Suprapubic skin (tissue), 4 donors: ENCODE measurements at regions not wholly inside any gene's neighbourhood (a gene's known extent, or its start where the extent isn't known, plus 50 kb on each side); places are given as distances from the start of the nearest gene placed in this dataset.

Experiments
- DNase-seq, 2 donors: peaks; one replicate each; pipeline ENCODE4 v3.0.0-alpha.2; 2019; ENCODE audit warnings: low spot score in 2 of 2
- H3K27ac ChIP-seq: fragments of 200-600 bp; sonication (generic); one replicate; pipeline ENCODE4 v1.5.1; 2019
- H3K27me3 ChIP-seq: fragments of 200-600 bp; sonication (generic); one replicate; pipeline ENCODE4 v1.5.1; 2019
- H3K36me3 ChIP-seq: fragments of 200-600 bp; sonication (generic); one replicate; pipeline ENCODE4 v1.5.1; 2019
- H3K4me1 ChIP-seq: fragments of 200-600 bp; sonication (generic); one replicate; pipeline ENCODE4 v1.5.1; 2019
- H3K4me3 ChIP-seq: fragments of 200-600 bp; sonication (generic); one replicate; pipeline ENCODE4 v1.5.1; 2019; ENCODE audit warnings: mild to moderate bottlenecking
- H3K9me3 ChIP-seq: fragments of 200-600 bp; sonication (generic); one replicate; pipeline ENCODE4 v1.5.1; 2019
- CTCF ChIP-seq, 2 donors: fragments of 200-600 bp in 1 of 2; fragments of 450-650 bp in 1 of 2; sonication (generic) in 1 of 2; IDR thresholded peaks; one replicate each; pipeline ENCODE4 v1.5.1; 2016 to 2019; ENCODE audit warnings: antibody characterized with exemption in 2 of 2, mild to moderate bottlenecking in 1 of 2, moderate library complexity in 1 of 2
- EP300 ChIP-seq: sonication (generic); formaldehyde crosslinking; IDR thresholded peaks from one replicate; pipeline ENCODE4 v1.6.1; 2017; ENCODE audit warnings: antibody characterized with exemption
- POLR2A ChIP-seq, 2 donors: fragments of 450-650 bp; IDR thresholded peaks; one replicate each; pipeline ENCODE4 v1.6.1; 2017; ENCODE audit warnings: antibody characterized with exemption in 2 of 2, mild to moderate bottlenecking in 2 of 2, moderate library complexity in 2 of 2
- POLR2AphosphoS5 ChIP-seq, 3 donors: sonication (generic); formaldehyde crosslinking; IDR thresholded peaks; one replicate each; pipeline ENCODE4 v1.6.1; 2017; ENCODE audit warnings: antibody characterized with exemption in 3 of 3
- WGBS: methylation state at CpG from one replicate; pipeline ENCODE4 v1.1.5; 2018; 5-methylcytosine and 5-hydroxymethylcytosine counted together

- DNase-seq: no peak
- Histone ChIP-seq H3K4me3 (no peak overlapping the region), H3K27ac (no peak overlapping the region), H3K36me3 (no peaks in the 10 kb centered on the region), H3K4me1 (no peaks in the 10 kb centered on the region), H3K27me3 (no peaks in the 10 kb centered on the region), H3K9me3 (no peaks in the 10 kb centered on the region)
- 59% methylated on average over 1 of the region's 1 CpG for whole genome bisulfite sequencing
- TF ChIP-seq CTCF (IDR thresholded peaks at IDR 0.05): no peak
- no peak for TF ChIP-seq EP300
- no peak for TF ChIP-seq POLR2A (IDR thresholded peaks at IDR 0.05)
- no peak for TF ChIP-seq POLR2AphosphoS5 (IDR thresholded peaks at IDR 0.05)
These were observed 666.6 kb downstream of the CDH11 start for GRCh38 chr16:64455275-64455674.

DNA sequence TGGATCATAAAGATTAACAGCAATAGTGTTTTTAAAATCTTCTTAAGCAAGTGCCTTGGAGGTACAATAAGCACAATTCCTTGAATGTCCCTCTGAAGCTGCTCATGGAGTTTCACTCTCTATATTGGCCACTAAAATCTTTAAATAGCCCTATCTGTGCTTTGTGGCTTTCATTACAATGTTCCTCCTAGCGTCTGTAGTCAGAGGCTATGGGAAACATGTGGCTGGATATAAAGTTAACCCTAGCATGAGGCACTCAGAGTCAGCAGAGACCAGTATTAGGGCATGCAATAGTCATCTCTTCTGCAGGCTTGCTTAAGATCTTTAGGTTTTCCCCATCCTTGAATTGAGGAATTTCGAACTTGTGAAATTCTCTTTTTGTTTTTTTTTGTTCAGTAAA is 668.2 kb downstream of the CDH11 start:
- no peaks in the 10 kb centered on the region for H3K9me3 ChIP-seq
- H3K27ac ChIP-seq: no peak overlapping the region
- H3K4me3 ChIP-seq: no peak overlapping the region
- H3K4me1 ChIP-seq: no peaks in the 10 kb centered on the region
- TF ChIP-seq POLR2AphosphoS5 (IDR thresholded peaks at IDR 0.05): no peak
- no peak for TF ChIP-seq EP300
- no peak for TF ChIP-seq POLR2A (IDR thresholded peaks at IDR 0.05)
- no peak for TF ChIP-seq CTCF (IDR thresholded peaks at IDR 0.05)
- H3K36me3 ChIP-seq: no peaks in the 10 kb centered on the region
- DNase-seq: no peak
- H3K27me3 ChIP-seq: no peaks in the 10 kb centered on the region
- 59% methylated on average over 2 of the region's 2 CpGs for WGBS

- Histone ChIP-seq H3K4me3 (no peak overlapping the region), H3K4me1 (no peaks in the 10 kb centered on the region), H3K27me3 (no peaks in the 10 kb centered on the region), H3K27ac (no peak overlapping the region), H3K9me3 (no peaks in the 10 kb centered on the region), H3K36me3 (no peaks in the 10 kb centered on the region)
- no peak for TF ChIP-seq EP300
- no peak for TF ChIP-seq POLR2A (IDR thresholded peaks at IDR 0.05)
- TF ChIP-seq CTCF (IDR thresholded peaks at IDR 0.05): no peak
- no peak for TF ChIP-seq POLR2AphosphoS5 (IDR thresholded peaks at IDR 0.05)
- no peak for DNase-seq
These were observed 669.4 kb downstream of the CDH11 start for GRCh38 chr16:64452446-64452845.

DNA sequence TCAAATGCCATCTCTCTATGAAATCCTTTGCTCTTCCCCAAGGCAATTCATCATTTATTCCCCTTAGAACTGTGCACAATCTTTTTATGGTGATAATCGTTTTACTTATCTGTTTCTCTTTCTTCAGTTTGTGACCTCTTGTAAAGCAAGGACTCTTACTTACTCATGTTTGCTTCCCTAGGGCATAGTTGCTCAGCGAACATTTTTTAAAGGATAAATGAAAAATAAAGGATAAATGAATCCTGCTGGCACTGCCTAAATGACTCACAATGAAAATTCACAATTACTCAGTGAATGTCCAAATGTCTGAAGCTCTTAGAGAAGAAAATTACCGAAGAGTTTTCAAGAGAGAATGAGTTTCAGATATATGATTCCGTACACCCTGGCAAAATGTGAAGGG is 671.7 kb downstream of the CDH11 start:
- no peaks in the 10 kb centered on the region for H3K27me3 ChIP-seq
- no peaks in the 10 kb centered on the region for H3K4me1 ChIP-seq
- WGBS: 69% methylated on average over 4 of the region's 4 CpGs
- TF ChIP-seq CTCF (IDR thresholded peaks at IDR 0.05) (no peak), POLR2AphosphoS5 (IDR thresholded peaks at IDR 0.05) (no peak), EP300 (no peak), POLR2A (IDR thresholded peaks at IDR 0.05) (no peak)
- H3K27ac ChIP-seq: no peak overlapping the region
- no peaks in the 10 kb centered on the region for H3K36me3 ChIP-seq
- DNase-seq: no peak
- H3K4me3 ChIP-seq: no peak overlapping the region
- H3K9me3 ChIP-seq: no peaks in the 10 kb centered on the region

GRCh38 chr16:64449506-64449905 is 672.4 kb downstream of the CDH11 start:
- Histone ChIP-seq H3K27me3 (no peaks in the 10 kb centered on the region), H3K4me3 (no peak overlapping the region)

DNA sequence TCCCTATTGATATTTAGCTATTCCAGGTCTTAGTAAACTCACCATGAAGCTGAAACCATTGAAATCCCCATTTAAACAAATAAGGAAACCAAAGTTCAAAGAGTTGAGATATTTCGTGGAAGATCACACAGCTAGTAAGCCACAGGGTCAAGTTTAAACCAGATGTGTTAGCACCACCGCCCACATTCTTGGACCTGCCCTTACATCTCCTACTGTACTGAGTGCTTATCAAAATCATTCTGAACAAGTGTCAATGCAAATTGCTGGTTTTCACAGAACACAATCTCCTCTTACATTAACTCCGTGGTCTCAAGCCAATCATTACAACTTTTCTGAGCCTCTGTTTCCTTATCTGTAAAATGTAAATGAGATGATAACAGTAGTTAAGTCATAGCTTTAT is 676.2 kb downstream of the CDH11 start:
- DNase-seq: no peak
- no peaks in the 10 kb centered on the region for H3K27me3 ChIP-seq
- H3K4me3 ChIP-seq: no peak overlapping the region
- WGBS: 36% methylated on average over 3 of the region's 3 CpGs
- H3K9me3 ChIP-seq: no peaks in the 10 kb centered on the region
- no peaks in the 10 kb centered on the region for H3K36me3 ChIP-seq
- no peaks in the 10 kb centered on the region for H3K4me1 ChIP-seq
- TF ChIP-seq CTCF (IDR thresholded peaks at IDR 0.05) (no peak), POLR2A (IDR thresholded peaks at IDR 0.05) (no peak), EP300 (no peak), POLR2AphosphoS5 (IDR thresholded peaks at IDR 0.05) (no peak)
- H3K27ac ChIP-seq: no peak overlapping the region

More at GRCh38 chr16:64449506-64449905, 672.4 kb downstream of the CDH11 start:
- TF ChIP-seq EP300 (no peak), POLR2AphosphoS5 (IDR thresholded peaks at IDR 0.05) (no peak)
- Histone ChIP-seq H3K36me3 (no peaks in the 10 kb centered on the region), H3K9me3 (no peaks in the 10 kb centered on the region), H3K4me1 (no peaks in the 10 kb centered on the region), H3K27ac (no peak overlapping the region)
- DNase-seq: no peak
